Kidney capillary endothelial cell (primary cell): ENCODE measurements at regions not wholly inside any gene's neighbourhood (a gene's known extent, or its start where the extent isn't known, plus 50 kb on each side); places are given as distances from the start of the nearest gene placed in this dataset.
"Not testable (repeated sequence)": the region's sequence is repeated elsewhere in the genome, so short reads cannot be mapped to it uniquely, and the experiment has no call there.

Experiments
- DNase-seq: peaks from one replicate; pipeline ENCODE4 v3.0.0-alpha.2; 2018; ENCODE audit warnings: low spot score

DNA sequence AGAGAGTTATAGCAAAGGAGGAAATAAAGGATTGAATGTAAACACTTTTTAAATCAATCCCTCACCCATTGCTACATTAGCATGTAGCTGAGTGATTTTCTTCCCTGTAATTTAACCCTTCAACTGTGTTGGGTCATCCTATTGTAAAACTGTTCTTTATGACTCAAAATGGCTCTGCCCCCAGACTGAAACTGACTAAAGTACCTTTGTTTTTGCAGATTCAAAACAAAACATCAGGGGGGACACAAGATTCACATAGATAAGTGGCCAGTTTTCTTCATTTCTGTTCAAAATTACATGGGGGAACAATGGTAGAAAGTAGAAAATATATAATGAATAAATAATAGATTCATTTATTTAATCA, 268.4 kb downstream of the IGSF11 start:
- no peak for DNase-seq

DNA sequence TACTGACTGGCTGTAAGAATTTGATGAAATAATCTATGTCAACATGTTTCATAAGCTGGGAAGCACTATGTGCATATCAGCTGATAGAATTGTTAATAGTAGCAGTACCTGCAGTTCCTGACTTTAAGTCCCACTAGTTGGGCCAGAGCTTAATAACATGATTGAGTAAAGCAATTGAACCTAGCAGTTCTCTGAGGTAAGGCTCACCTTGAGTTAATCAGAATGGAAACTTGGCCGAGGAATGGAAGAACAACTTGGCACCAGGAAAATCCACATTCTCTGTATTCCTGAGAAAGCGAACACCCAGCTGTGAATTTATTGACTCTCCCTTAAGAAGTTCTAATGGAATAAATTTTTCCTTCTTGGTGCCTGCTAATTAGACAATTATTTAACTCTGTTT, 262.6 kb downstream of the IGSF11 start:
- DNase-seq: no peak

DNA sequence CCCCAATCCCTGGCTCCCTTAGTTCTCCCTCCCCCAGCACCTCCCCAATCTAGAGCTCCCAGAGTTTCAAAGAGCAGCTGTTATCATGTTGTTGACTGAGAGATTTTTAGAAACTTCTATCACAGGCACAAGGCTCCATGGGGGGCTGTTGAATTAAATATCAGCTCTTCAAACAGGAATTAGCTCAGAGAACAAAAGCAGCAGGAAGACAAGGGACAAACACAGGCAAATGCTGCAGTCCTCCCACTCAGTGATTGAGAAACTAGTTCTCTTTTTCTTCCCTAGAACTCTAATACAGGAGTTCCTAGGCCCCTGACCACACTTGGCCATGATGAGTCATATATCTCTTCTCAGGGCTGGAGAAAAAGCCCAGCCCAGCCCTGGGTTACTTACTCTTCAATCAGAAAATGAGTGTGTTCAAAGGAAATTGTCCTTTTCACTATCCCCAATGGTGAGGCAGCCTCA, 262.1 kb downstream of the IGSF11 start:
- DNase-seq: no peak

DNA sequence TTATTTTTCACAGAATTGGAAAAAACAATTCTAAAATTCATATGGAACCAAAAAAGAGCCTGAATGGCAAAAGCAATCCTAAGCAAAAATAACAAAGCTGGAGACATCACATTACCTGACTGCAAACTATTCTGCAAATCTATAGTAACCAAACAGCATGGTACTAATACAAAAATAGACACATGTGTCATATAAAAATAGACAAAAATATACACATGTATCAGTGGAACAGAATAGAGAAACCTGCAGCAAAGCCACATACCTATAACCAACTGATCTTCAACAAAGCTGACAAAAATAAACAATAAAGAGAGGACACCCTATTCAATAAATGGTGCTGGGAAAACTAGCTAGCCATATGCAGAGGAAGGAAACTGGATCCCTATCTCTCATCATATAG, 259.6 kb downstream of the IGSF11 start:
- DNase-seq: no peak

DNA sequence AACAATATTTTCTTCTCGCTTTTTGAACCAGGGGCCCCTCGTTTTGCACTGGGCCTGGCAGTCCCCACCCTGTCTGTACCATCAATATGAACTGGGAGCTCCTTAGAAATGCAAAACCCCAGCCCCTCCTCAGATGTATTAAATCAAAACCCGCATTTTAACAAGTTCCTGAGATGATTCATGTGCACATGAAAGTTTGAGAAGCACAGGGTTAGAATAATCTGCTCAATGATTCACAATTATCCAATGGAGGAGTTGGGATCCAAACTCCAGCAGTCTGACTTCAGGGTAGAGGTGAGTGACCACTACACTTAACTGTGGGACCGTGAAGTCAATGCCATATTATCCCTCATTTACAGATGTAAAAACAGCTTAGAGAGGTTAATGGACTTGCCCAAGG, 256.4 kb downstream of the IGSF11 start:
- DNase-seq: no peak

DNA sequence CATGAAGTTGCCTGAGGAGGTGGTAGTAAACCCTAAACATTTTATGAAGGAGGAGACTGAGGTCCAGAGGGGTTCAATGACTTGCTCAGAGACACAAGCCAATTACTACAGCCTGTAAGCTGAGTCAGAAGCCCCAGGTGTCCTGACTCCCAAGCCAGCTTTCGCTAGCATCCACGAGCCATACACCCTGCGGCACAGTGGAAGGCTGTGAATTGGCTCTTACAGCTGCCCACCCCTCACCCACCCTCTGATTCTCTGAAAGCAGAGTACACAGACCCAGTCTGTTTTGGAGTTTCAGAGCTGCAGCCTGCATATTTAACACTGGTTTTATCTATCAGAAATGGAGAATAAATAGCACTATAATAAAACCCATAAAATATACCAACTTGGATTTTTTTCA, 253.4 kb downstream of the IGSF11 start:
- no peak for DNase-seq

DNA sequence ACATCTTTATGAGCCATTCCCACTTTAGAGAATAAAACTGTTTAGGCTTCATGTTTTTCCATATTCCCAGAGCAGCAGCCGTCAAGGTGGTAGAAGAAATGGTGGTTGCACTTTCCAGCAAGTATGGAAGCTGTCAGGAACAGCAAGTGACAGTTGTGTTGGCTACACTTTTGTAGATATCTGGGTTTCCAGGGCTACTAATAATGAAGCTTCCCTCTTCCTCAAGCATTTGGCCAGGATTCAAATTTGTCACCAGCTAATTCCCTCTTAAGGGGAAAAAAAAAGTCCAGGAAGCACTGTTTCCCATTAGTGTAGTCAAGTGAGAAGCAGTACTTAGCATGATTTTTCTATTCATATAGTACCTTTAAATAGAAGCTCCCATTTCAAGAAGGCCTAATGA, 252.8 kb downstream of the IGSF11 start:
- no peak for DNase-seq

DNA sequence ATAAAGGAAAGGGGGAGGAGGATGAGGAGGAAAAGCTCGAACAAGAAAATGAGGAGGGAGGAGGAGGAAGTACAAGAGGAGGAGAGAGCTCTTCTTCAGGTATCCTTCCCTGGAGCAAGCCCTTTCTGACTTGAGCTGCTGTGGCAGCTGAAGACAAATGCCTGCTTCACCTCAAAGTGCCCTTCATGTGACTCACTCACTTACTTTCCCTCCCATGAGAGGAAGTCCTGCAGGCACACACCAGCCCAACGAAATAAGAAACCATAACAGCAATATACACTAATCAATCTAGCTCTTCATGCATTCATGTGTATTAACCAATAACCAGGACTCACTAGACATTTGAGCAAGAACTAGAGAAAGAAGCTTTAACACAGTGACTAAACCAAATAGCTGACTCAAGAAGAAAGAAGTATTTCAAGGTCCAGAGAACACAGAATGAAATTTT, 251.9 kb downstream of the IGSF11 start:
- no peak for DNase-seq

DNA sequence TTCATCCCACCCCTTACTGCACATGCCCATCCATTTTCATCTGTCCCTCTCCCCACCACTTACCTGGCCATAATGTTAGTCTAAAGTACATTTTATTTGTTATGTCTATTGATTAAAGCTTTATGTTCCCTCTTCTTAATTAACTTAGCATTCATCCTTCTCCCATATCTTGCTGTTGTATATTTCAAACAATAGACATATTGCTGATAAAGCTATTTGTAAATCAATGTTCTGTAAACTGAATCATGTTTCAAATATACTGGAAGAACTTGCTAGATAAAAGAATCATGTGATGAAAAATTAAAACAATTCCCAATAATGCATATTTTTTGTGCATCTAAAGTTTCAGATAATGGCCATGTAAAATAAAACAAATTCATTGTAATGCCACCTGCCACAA, 249.2 kb downstream of the IGSF11 start:
- no peak for DNase-seq

DNA sequence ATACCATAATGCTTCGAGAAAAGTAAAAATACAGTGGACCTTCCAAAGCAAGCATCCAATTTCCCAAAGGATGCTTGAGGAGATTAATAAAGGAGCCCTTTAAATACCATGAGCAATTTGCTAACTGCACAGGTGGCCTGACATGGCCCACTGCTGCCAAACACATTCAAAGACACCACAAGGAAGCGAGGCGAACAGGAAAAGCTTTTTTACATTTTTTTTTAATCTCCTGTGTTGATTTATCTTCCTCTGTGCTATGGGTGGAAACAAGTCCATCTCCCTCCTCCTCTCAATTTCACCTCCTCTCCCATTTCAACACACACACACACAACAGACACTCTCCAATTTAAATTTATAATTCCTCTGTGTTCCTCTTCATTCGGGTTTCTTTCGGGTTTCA, 243.4 kb downstream of the IGSF11 start:
- DNase-seq: no peak

DNA sequence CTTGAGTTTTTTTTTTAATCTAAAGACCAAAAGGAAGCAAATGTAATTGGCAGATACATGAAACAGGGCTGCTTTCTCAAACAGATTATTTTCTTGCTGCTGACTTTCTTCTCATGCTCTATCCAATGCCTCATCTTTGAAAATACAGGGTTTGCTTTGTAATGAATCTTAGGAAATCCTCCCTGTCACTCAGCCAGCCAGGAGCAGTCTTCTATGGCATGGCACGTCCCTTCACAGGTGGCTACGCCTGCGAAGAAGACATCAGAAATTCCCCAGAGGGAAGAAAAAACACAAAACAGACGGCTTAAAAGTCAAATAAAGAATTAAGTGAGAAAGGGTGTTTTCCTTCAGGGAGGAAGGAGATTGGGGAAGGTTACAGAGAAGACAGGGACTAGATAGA, 242.5 kb downstream of the IGSF11 start:
- DNase-seq: no peak

DNA sequence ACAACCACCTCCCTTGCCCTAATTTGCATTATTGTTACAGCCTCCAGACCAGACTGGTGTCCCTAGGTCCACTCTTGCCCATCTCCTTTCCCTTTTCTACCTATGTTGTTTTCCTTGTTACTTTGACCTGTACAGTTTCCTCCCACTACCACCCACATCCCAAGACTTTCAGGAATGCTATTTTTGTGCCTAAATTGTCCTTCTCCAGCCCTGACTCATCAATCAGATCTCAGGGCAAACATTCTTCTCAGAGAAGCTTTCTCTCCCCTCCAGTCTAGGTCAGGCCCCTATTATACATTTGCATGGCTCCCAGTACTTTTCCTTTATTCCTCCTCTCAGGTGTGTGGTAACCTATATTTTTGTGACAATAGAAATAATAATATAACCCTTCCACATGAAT, 241.5 kb downstream of the IGSF11 start:
- no peak for DNase-seq

DNA sequence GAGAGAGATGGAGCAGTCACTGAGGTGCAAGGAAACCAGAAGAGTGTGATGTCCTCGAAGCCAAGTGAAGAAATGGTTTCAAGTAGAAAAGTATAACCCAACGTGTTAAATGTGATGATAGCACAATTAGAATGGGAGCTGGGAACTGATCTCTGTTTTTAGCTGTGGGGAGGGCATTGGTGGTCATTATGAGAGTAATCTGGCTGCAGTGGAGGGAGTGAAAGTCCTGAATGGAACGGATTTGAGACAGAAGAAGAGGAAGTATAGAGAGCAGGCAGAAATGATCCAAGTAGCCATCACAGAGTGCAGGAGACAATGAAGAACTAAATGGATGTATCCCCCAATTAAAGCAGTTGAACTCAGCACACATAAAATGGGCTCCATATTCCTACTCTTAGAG, 235.3 kb downstream of the IGSF11 start:
- DNase-seq: no peak

DNA sequence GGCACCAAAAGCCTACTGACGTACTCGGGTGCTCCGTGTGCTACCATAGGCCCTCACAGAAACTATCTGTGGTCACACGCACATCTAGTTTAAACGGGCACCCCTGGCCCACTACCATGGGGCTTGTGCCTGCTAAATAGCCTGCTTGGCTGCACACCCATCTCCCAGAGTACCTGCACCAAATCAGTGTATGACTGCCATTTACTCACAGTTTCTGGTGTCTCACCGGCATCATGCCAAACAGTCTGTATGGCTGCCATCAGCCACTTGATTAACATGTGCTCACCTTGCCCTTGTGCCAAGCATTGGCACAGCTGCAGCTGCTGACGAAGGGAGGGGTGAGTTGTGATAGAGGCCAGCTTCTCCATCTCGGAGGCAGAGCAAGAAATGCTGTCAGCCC, 232.7 kb downstream of the IGSF11 start:
- DNase-seq: no peak

DNA sequence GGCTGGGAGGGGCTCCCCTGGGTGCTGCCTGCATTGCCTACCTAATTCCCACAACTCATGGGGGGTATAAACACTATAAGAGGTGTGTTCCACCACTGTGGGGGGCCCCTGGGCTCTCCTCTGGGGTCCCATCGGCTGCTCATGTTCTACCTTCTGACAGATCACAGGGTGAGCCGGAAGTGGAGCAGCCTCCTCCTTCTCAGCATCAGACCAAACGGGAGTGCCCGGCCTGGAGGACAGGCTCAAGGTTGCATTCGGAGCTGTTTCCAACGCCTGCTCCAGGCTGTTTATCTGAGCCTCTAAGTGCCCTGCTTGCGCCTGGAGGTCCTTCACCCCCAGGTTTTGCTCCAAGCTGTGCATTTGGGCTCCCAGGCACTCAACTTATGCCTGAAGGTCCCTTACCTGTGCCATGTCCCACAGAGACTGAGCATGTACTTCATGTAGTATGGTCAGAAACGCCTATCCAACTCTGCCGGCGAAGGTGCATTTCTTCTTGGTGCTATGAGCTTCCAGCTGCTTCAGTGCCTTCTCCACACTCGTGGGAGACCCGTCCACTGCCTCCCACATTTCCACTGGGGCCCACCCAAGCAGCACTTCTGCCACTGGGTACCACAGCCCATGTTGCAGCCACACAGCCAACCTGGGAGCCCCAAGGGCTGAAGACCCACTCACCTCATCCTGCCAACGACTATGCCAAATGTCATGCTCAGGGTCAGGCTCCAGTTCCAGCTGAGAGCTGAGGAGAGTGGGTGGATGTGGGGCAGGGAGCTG, 232.1 kb downstream of the IGSF11 start:
- DNase-seq: no peak

DNA sequence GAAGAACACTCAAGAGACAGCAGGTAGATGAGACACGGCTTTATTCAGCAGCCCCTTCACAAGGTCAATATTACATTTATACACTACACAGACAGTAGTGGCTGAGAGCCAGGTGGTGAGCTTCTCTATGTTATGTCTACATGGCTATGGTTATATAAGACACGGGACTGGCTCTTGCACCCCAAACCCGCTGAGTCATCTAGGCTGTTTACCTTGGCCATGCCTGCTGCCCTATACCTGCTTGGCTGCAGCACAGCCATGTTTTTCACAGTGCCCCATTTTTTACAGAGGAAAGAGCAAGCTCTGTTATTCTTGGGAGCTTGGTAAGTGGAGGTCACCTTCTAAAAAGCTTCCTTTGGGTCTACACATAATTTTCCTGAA, 231.6 kb downstream of the IGSF11 start:
- no peak for DNase-seq

DNA sequence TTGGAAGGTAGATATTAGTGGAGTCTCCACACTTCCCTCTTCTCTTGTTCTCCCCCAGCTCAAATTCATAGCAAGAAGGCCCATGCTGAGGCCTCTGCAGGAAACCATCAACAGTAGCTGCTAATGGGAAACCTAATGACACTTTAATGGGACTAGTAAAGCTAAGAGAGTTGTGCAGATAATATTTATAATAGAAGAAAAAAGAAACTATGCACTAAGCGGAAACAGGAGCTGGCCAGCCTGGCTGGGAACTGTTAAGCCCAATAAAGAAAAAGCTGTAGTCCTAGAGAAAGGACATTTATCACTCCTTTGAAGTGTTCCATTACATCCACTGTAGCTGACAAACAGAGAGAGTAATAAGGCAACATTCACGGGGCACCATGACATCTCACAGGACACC, 229.6 kb downstream of the IGSF11 start:
- no peak for DNase-seq

DNA sequence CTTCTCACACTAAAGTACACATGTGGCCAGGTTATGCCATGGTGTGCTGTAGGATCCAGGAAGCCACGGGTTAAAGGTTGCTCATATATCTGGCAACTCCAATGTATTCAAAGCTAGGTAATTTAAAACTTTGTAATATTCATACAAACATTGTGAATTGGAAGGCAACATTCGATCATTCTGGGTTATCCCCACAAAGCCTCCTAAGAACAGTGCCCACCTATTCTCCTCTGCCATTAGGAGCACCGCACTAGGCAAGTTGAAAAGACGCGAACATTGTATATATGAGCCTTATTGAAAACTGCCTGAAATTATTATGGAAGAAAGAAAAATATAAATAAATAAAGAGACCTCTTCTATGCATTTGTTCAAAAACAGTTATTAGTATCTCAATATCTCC, 228.2 kb downstream of the IGSF11 start:
- DNase-seq: no peak

DNA sequence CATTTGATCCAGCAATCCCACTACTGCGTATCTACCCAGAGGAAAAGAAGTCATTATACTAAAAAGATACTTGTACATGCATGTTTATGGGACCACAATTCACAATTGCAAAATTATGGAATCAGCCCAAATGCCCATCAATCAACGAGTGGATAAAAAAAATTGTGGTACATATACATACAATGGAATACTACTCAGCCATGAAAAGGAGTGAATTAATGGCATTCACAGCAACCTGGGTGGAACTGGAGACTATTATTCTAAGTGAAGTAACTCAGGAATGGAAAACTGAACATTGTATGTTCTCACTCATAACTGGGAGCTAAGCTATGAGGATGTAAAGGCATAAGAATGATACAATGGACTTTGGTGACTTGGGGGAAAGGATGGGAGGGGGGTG, 227.3 kb downstream of the IGSF11 start:
- DNase-seq: not testable (repeated sequence)

DNA sequence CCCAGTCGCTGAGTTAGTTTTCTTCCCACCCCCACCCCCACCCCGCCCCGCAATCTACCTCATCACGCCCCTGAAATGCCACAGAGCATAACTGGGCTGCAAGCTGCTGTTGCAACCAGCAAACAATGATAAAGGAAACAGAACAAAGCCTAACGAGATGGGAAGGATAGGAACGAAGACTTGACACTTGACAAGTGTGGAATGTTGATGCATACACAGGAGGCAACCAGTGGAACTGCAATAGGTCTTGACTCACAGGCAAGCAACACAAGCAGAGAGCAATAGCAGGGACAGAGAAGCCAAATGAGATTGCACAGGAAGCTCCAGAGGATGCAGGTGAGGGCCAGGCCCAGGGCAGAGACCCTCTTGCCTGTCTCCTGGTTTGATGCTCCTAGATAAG, 225.9 kb downstream of the IGSF11 start:
- DNase-seq: no peak

DNA sequence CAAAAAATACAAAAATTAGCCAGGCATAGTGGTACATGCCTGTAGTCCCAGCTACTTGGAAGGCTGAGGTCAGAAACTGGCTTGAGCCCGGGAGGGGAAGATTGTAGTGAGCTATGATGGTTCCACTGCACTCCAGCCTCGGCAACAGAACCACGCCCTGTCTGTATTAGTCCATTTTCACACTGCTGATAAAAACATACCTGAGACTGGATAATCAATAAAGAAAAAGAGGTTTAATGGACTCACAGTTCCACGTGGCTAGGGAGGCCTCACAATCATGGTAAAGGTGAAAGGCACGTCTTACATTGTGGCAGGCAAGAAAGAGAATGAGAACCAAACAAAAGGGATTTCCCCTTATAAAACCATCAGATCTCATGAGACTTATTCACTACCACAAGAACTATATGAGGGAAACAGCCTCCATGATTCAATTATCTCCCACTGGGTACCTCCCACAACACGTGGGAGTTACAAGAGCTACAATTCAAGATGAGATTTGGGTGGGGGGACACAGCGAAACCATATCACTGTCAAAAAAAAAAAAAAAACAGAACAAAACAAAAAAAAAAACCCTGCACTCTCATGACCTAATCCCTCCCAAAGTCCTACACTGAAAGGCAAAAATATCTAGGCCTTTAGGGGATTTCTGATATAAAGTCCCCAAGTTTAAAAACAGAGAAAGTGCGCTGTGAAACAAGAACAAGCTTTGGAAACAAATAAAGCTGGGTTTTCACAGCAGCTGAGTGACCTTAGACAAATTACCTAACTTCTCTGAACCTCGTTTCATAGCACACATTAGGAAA, 224.7 kb downstream of the IGSF11 start:
- DNase-seq: no peak

DNA sequence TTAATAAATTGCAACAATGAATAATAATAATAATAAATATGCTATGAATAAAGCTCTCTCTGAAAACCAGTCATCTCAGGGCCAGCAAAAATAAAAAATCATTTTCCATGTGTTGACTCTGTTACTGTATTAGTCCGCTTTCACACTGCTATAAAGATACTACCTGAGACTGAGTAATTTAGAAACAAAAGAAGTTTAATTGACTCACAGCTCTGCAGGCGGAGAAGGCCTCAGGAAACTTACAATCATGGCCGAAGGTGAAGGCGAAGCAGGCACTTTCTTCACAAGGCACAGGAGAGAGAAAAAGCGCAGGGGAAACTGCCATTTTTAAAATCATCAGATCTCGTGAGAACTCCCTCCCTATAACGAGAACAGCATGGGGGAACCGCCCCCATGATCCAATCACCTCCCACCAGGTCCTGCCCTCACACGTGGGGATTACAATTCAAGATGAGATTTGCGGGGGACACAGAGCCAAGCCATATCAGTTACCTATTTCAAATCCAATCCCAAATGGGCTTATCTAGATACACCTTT, 224.1 kb downstream of the IGSF11 start:
- no peak for DNase-seq

DNA sequence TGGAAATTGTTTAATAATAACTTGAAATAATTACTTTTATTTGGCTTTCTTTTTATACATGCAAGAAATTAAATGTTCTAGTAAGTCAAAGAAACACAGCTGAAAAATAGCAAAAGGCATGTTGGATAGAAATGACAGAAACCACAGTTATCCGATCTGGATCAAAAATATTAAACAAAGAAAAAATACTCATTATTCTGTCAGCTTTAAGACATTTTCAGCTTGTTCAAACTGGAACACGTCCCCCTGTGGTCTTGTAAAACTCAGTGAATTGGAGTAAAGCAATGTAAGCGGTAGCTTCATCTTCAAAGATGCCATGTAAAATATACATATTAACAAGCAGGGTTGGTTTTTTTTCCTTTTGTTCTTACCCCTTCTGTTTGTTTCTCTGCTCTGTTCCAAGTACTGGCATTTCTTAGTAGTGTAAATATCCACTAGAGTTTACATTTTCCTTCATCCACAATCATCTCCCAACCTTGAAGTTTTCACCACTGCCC, 223.4 kb downstream of the IGSF11 start:
- no peak for DNase-seq
